ENCODE measurements at regions not wholly inside any gene's neighbourhood (a gene's known extent, or its start where the extent isn't known, plus 50 kb on each side); places are given as distances from the start of the nearest gene placed in this dataset.

DNA sequence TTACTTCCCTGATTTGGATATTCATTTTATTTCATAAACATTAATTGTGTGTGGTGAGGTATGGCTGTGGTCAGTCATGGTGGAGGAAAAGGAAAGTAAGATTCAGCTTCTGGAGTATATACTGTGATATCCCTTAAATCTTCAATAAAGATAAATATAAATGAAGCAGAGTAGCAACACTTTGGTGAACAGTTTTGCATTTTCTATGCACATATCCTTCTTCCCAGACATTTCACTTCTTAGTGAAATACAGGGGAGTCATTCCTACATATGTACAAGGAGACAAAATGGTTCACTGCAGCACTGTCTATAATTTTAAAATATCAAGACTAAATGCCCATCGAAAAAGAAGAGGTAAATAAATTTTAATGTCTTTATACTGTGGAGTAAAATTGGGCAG is 61.3 kb downstream of the DISP1 start (continued):
- TF ChIP-seq, protein P1, sequence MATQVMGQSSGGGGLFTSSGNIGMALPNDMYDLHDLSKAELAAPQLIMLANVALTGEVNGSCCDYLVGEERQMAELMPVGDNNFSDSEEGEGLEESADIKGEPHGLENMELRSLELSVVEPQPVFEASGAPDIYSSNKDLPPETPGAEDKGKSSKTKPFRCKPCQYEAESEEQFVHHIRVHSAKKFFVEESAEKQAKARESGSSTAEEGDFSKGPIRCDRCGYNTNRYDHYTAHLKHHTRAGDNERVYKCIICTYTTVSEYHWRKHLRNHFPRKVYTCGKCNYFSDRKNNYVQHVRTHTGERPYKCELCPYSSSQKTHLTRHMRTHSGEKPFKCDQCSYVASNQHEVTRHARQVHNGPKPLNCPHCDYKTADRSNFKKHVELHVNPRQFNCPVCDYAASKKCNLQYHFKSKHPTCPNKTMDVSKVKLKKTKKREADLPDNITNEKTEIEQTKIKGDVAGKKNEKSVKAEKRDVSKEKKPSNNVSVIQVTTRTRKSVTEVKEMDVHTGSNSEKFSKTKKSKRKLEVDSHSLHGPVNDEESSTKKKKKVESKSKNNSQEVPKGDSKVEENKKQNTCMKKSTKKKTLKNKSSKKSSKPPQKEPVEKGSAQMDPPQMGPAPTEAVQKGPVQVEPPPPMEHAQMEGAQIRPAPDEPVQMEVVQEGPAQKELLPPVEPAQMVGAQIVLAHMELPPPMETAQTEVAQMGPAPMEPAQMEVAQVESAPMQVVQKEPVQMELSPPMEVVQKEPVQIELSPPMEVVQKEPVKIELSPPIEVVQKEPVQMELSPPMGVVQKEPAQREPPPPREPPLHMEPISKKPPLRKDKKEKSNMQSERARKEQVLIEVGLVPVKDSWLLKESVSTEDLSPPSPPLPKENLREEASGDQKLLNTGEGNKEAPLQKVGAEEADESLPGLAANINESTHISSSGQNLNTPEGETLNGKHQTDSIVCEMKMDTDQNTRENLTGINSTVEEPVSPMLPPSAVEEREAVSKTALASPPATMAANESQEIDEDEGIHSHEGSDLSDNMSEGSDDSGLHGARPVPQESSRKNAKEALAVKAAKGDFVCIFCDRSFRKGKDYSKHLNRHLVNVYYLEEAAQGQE (IDR thresholded peaks at IDR 0.05; ENCODE audit: low read depth) = no peak
- TF ChIP-seq EZH2 (IDR thresholded peaks at IDR 0.05) (no peak), RAD21 (IDR thresholded peaks at IDR 0.05; ENCODE audit: low read depth) (no peak), ELF1 (IDR thresholded peaks at IDR 0.05; ENCODE audit: borderline replicate concordance, low read depth) (no peak)

DNA sequence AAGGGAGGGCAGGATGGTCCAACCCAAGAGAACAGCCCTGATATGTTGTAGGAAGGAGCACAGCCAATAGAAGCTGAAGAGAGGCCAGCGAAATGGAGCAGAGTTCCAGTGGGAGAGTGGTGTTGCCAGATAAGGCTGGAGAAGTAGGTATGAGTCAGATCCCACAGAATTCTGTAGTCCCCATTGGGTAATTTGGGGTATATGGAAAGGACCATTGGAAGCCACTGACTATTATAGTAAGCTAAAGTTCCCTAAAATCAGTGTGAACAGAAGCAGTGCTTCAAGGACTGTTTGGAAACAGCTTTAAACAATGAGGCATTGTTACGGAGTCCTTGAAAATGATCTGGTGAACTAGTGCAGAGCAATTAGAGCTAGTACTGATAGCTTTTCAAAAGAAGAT is 63.0 kb downstream of the DISP1 start:
- H3K4me1 ChIP-seq (ENCODE audit: control insufficient read depth in 1 of 2, insufficient read depth in 2 of 2, low read length in 2 of 2) = peaks cover 0 to 8% of the 10 kb centered on the region in 2 experiments; a peak in 2 of 4 replicates
- no peak overlapping the region for H2AFZ ChIP-seq (ENCODE audit: low read depth, low read length, poor library complexity, severe bottlenecking)
- BruUV-seq (replicated peaks) = no TSS peak
- H3K27ac ChIP-seq (ENCODE audit: low read depth, low read length) = no peak overlapping the region
- intact Hi-C loops (cut with micrococcal nuclease) = no loop called here
- H3K9me3 ChIP-seq (ENCODE audit: control insufficient read depth in 1 of 2, insufficient read depth in 1 of 2, low read depth in 1 of 2, low read length in 2 of 2) = no peaks in the 10 kb centered on the region
- H3K9ac ChIP-seq (ENCODE audit: low read length) = no peak overlapping the region
- H3K36me3 ChIP-seq (ENCODE audit: control insufficient read depth in 1 of 2, insufficient read depth in 2 of 2, low read length in 2 of 2) = no peaks in the 10 kb centered on the region
- H3K79me2 ChIP-seq (ENCODE audit: insufficient read depth, low read length) = no peaks in the 10 kb centered on the region
- H3K4me3 ChIP-seq (replicated peaks in 1 of 2; ENCODE audit: low read depth in 1 of 2, low read length in 2 of 2) = no peak overlapping the region
- RAD21 ChIA-PET (ENCODE audit: low non-redundant PET in 1 of 2, low total read pairs in 2 of 2, uncharacterized antibody in 2 of 2, unreplicated experiment in 2 of 2) = no interaction called here
- DNase-seq (ENCODE audit: low read depth, low spot score) = no peak
- ATAC-seq = no peak
- no peaks in the 10 kb centered on the region for H4K20me1 ChIP-seq (ENCODE audit: insufficient read depth)
- no peaks in the 10 kb centered on the region for H3K9me2 ChIP-seq (ENCODE audit: insufficient read depth)
- H3K4me2 ChIP-seq (ENCODE audit: low read length) = no peak overlapping the region
- no peaks in the 10 kb centered on the region for H3K27me3 ChIP-seq (ENCODE audit: insufficient read depth, low read length)
- CTCF ChIA-PET = no interaction called here
- POLR2A ChIA-PET = interaction anchor here (1.1 kb wide), 1 partner anchor 12 kb away, joined by 3 read pairs; no protein-coding TSS in a partner anchor
- no peak for TF ChIP-seq SP1 (IDR thresholded peaks at IDR 0.05; ENCODE audit: low read depth)
- TF ChIP-seq EZH2phosphoT487 (IDR thresholded peaks at IDR 0.05; ENCODE audit: borderline replicate concordance) = no peak
- no peak for TF ChIP-seq SRF (IDR thresholded peaks at IDR 0.05; ENCODE audit: low read depth)
- TF ChIP-seq YY1 (IDR thresholded peaks at IDR 0.05; ENCODE audit: extremely low read depth, insufficient replicate concordance, low read depth, low read length) = no peak
- TF ChIP-seq SIN3A (IDR thresholded peaks at IDR 0.05; ENCODE audit: low read depth) = no peak
- no peak for TF ChIP-seq ZNF274 (IDR thresholded peaks at IDR 0.05; ENCODE audit: low read depth, low read length)
- no peak for TF ChIP-seq CEBPB (IDR thresholded peaks at IDR 0.05; ENCODE audit: low read depth)
- TF ChIP-seq ZFX (IDR thresholded peaks at IDR 0.05) = no peak
- TF ChIP-seq, protein P1 (IDR thresholded peaks at IDR 0.05; ENCODE audit: low read depth) = no peak
- TF ChIP-seq, protein P2, sequence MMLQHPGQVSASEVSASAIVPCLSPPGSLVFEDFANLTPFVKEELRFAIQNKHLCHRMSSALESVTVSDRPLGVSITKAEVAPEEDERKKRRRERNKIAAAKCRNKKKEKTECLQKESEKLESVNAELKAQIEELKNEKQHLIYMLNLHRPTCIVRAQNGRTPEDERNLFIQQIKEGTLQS (IDR thresholded peaks at IDR 0.05) = no peak
- no peak for TF ChIP-seq CBX3 (IDR thresholded peaks at IDR 0.05; ENCODE audit: low read depth)
- TF ChIP-seq EZH2 (IDR thresholded peaks at IDR 0.05) = no peak
- no peak for TF ChIP-seq JUND (IDR thresholded peaks at IDR 0.05)
- no peak for TF ChIP-seq POLR2AphosphoS5 (IDR thresholded peaks at IDR 0.05; ENCODE audit: low read depth, low read length)
- no peak for TF ChIP-seq POLR2A (IDR thresholded peaks at IDR 0.05; ENCODE audit: borderline replicate concordance, extremely low read depth, insufficient read depth, insufficient read length)
- TF ChIP-seq, protein P3, sequence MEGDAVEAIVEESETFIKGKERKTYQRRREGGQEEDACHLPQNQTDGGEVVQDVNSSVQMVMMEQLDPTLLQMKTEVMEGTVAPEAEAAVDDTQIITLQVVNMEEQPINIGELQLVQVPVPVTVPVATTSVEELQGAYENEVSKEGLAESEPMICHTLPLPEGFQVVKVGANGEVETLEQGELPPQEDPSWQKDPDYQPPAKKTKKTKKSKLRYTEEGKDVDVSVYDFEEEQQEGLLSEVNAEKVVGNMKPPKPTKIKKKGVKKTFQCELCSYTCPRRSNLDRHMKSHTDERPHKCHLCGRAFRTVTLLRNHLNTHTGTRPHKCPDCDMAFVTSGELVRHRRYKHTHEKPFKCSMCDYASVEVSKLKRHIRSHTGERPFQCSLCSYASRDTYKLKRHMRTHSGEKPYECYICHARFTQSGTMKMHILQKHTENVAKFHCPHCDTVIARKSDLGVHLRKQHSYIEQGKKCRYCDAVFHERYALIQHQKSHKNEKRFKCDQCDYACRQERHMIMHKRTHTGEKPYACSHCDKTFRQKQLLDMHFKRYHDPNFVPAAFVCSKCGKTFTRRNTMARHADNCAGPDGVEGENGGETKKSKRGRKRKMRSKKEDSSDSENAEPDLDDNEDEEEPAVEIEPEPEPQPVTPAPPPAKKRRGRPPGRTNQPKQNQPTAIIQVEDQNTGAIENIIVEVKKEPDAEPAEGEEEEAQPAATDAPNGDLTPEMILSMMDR (IDR thresholded peaks at IDR 0.05 in 2 of 3, conservative IDR thresholded peaks at IDR 0.05 in 1 of 3; ENCODE audit: borderline replicate concordance in 1 of 3, insufficient read depth in 1 of 3, low read depth in 2 of 3, low read length in 2 of 3) = no peak
